Activated CD4-positive, alpha-beta memory T cell treated with anti-CD3 and anti-CD28 coated beads for 36 hours (primary cell): ENCODE measurements at regions not wholly inside any gene's neighbourhood (a gene's known extent, or its start where the extent isn't known, plus 50 kb on each side); places are given as distances from the start of the nearest gene placed in this dataset.

Experiments used
- CTCF ChIA-PET: fragments of 350-600 bp; sonication (Branson Sonifier 250); formaldehyde crosslinking; loops from one replicate; lab custom pipeline; 2021; ENCODE audit warnings: antibody characterized with exemption, inconsistent platforms; lab: Charles Lee
- POLR2A ChIA-PET: fragments of 350-600 bp; sonication (Branson Sonifier 250); formaldehyde crosslinking; loops from one replicate; lab custom pipeline; 2021; ENCODE audit warnings: antibody characterized with exemption; lab: Charles Lee
- DNase-seq: peaks from one replicate; pipeline ENCODE4 v3.0.0-alpha.2; 2020
- H3K27ac Mint-ChIP-seq: one replicate; pipeline ENCODE4 v1.8.0; 2021; ENCODE audit warnings: mixed read lengths
- H3K27me3 Mint-ChIP-seq: one replicate; pipeline ENCODE4 v1.8.0; 2021; ENCODE audit warnings: mixed read lengths
- H3K36me3 Mint-ChIP-seq: one replicate; pipeline ENCODE4 v1.8.0; 2021; ENCODE audit warnings: mixed read lengths
- H3K4me1 Mint-ChIP-seq: one replicate; pipeline ENCODE4 v1.8.0; 2021; ENCODE audit warnings: low read depth, mixed read lengths
- H3K4me3 Mint-ChIP-seq: one replicate; pipeline ENCODE4 v1.8.0; 2021; ENCODE audit warnings: mild to moderate bottlenecking, mixed read lengths
- H3K9me3 Mint-ChIP-seq: one replicate; pipeline ENCODE4 v1.8.0; 2021; ENCODE audit warnings: mixed read lengths
- intact Hi-C: fragments of 100-400 bp; cut with micrococcal nuclease; formaldehyde crosslinking; loops from one replicate; pipeline ENCODE4 v1.15.1; 2023

GRCh38 chr2:5926871-5927512 lies 234.8 kb downstream of the SOX11 start:
- Mint-ChIP-seq H3K27me3 (no peaks in the 10 kb centered on the region), H3K4me1 (no peaks in the 10 kb centered on the region), H3K36me3 (no peaks in the 10 kb centered on the region), H3K4me3 (no peak overlapping the region), H3K27ac (no peak overlapping the region), H3K9me3 (peaks cover 5% of the 10 kb centered on the region)
- ChIA-PET CTCF (no interaction called here), POLR2A (no interaction called here)
- intact Hi-C loops: no loop called here
- no peak for DNase-seq

- intact Hi-C loops: no loop called here
- peaks cover 9% of the 10 kb centered on the region for H3K9me3 Mint-ChIP-seq
These were observed 240.6 kb downstream of the SOX11 start for GRCh38 chr2:5932556-5933469.

GRCh38 chr2:5933669-5934068 lies 241.5 kb downstream of the SOX11 start:
- Mint-ChIP-seq H3K4me3 (no peak overlapping the region), H3K27me3 (no peaks in the 10 kb centered on the region), H3K36me3 (no peaks in the 10 kb centered on the region), H3K9me3 (peaks cover 9% of the 10 kb centered on the region), H3K27ac (no peak overlapping the region), H3K4me1 (no peaks in the 10 kb centered on the region)
- intact Hi-C loops: no loop called here
- ChIA-PET POLR2A (no interaction called here), CTCF (no interaction called here)
- DNase-seq: no peak

More at GRCh38 chr2:5932556-5933469, 240.6 kb downstream of the SOX11 start:
- POLR2A ChIA-PET: no interaction called here
- Mint-ChIP-seq H3K27me3 (no peaks in the 10 kb centered on the region), H3K36me3 (no peaks in the 10 kb centered on the region), H3K4me3 (no peak overlapping the region), H3K27ac (no peak overlapping the region), H3K4me1 (no peaks in the 10 kb centered on the region)
- CTCF ChIA-PET: no interaction called here
- DNase-seq: no peak

- H3K4me3 Mint-ChIP-seq: no peak overlapping the region
- H3K4me1 Mint-ChIP-seq: no peaks in the 10 kb centered on the region
- intact Hi-C loops: no loop called here
- H3K36me3 Mint-ChIP-seq: no peaks in the 10 kb centered on the region
- H3K27ac Mint-ChIP-seq: no peak overlapping the region
- POLR2A ChIA-PET: no interaction called here
- H3K9me3 Mint-ChIP-seq: peaks cover 6% of the 10 kb centered on the region
- no peak for DNase-seq
- CTCF ChIA-PET: no interaction called here
- H3K27me3 Mint-ChIP-seq: no peaks in the 10 kb centered on the region
These were observed 245.1 kb downstream of the SOX11 start for GRCh38 chr2:5937321-5937720.

- Mint-ChIP-seq H3K4me1 (no peaks in the 10 kb centered on the region), H3K27ac (no peak overlapping the region), H3K9me3 (peaks cover 6% of the 10 kb centered on the region), H3K4me3 (no peak overlapping the region), H3K36me3 (no peaks in the 10 kb centered on the region), H3K27me3 (no peaks in the 10 kb centered on the region)
- ChIA-PET POLR2A (no interaction called here), CTCF (no interaction called here)
- DNase-seq: no peak
- intact Hi-C loops: no loop called here
These were observed 245.8 kb downstream of the SOX11 start for GRCh38 chr2:5937851-5938565.

- H3K9me3 Mint-ChIP-seq: peaks cover 6% of the 10 kb centered on the region
- ChIA-PET POLR2A (no interaction called here), CTCF (no interaction called here)
- intact Hi-C loops: no loop called here
- no peaks in the 10 kb centered on the region for H3K27me3 Mint-ChIP-seq
- no peak for DNase-seq
- no peaks in the 10 kb centered on the region for H3K4me1 Mint-ChIP-seq
- H3K27ac Mint-ChIP-seq: no peak overlapping the region
- H3K4me3 Mint-ChIP-seq: no peak overlapping the region
- no peaks in the 10 kb centered on the region for H3K36me3 Mint-ChIP-seq
These were observed 246.3 kb downstream of the SOX11 start for GRCh38 chr2:5938566-5938896.

- Mint-ChIP-seq H3K36me3 (no peaks in the 10 kb centered on the region), H3K4me1 (no peaks in the 10 kb centered on the region), H3K27ac (no peak overlapping the region), H3K4me3 (no peak overlapping the region), H3K9me3 (peaks cover 6% of the 10 kb centered on the region), H3K27me3 (no peaks in the 10 kb centered on the region)
- intact Hi-C loops: no loop called here
- POLR2A ChIA-PET: no interaction called here
- CTCF ChIA-PET: no interaction called here
- DNase-seq: no peak
These were observed 247.4 kb downstream of the SOX11 start for GRCh38 chr2:5939553-5939952.

- no peak overlapping the region for H3K27ac Mint-ChIP-seq
- H3K4me1 Mint-ChIP-seq: no peaks in the 10 kb centered on the region
- DNase-seq: no peak
- no peak overlapping the region for H3K4me3 Mint-ChIP-seq
- H3K27me3 Mint-ChIP-seq: no peaks in the 10 kb centered on the region
- CTCF ChIA-PET: no interaction called here
- H3K36me3 Mint-ChIP-seq: no peaks in the 10 kb centered on the region
- POLR2A ChIA-PET: no interaction called here
- peaks cover 2% of the 10 kb centered on the region for H3K9me3 Mint-ChIP-seq
- intact Hi-C loops: no loop called here
These were observed 248.7 kb downstream of the SOX11 start for GRCh38 chr2:5940596-5941535.

- CTCF ChIA-PET: no interaction called here
- H3K36me3 Mint-ChIP-seq: no peaks in the 10 kb centered on the region
- no peaks in the 10 kb centered on the region for H3K27me3 Mint-ChIP-seq
- no peak overlapping the region for H3K27ac Mint-ChIP-seq
- no peak for DNase-seq
- H3K9me3 Mint-ChIP-seq: peaks cover 2% of the 10 kb centered on the region
- POLR2A ChIA-PET: no interaction called here
- no peak overlapping the region for H3K4me3 Mint-ChIP-seq
- no peaks in the 10 kb centered on the region for H3K4me1 Mint-ChIP-seq
- intact Hi-C loops: no loop called here
These were observed 250.0 kb downstream of the SOX11 start for GRCh38 chr2:5942204-5942603.

- no peaks in the 10 kb centered on the region for H3K27me3 Mint-ChIP-seq
- intact Hi-C loops: no loop called here
- H3K27ac Mint-ChIP-seq: no peak overlapping the region
- H3K9me3 Mint-ChIP-seq: peaks cover 4% of the 10 kb centered on the region
- DNase-seq: no peak
- CTCF ChIA-PET: no interaction called here
- H3K4me1 Mint-ChIP-seq: no peaks in the 10 kb centered on the region
- no peak overlapping the region for H3K4me3 Mint-ChIP-seq
- POLR2A ChIA-PET: no interaction called here
- H3K36me3 Mint-ChIP-seq: no peaks in the 10 kb centered on the region
These were observed 253.6 kb downstream of the SOX11 start for GRCh38 chr2:5945742-5946141.

- no peak for DNase-seq
- no peaks in the 10 kb centered on the region for H3K4me1 Mint-ChIP-seq
- ChIA-PET CTCF (no interaction called here), POLR2A (no interaction called here)
- H3K27me3 Mint-ChIP-seq: no peaks in the 10 kb centered on the region
- intact Hi-C loops: no loop called here
- H3K36me3 Mint-ChIP-seq: no peaks in the 10 kb centered on the region
- no peak overlapping the region for H3K4me3 Mint-ChIP-seq
- H3K27ac Mint-ChIP-seq: no peak overlapping the region
- H3K9me3 Mint-ChIP-seq: peaks cover 5% of the 10 kb centered on the region
These were observed 254.3 kb downstream of the SOX11 start for GRCh38 chr2:5946225-5947115.
